Ovary (tissue), 7 donors: ENCODE measurements at regions not wholly inside any gene's neighbourhood (a gene's known extent, or its start where the extent isn't known, plus 50 kb on each side); places are given as distances from the start of the nearest gene placed in this dataset.

ENCODE experiments used
- DNase-seq, 5 donors: peaks; one replicate each; pipeline ENCODE4 v3.0.0-alpha.2; 2019 to 2020
- H3K27ac ChIP-seq, 2 donors: fragments of 200-600 bp; one replicate each; pipeline versions ENCODE4 v1.5.1 to v1.8.0; 2019 to 2022
- H3K27me3 ChIP-seq: fragments of 200-600 bp; one replicate; pipeline ENCODE4 v1.8.0; 2022
- H3K36me3 ChIP-seq: fragments of 200-600 bp; sonication (generic); one replicate; pipeline ENCODE4 v1.5.1; 2019
- H3K4me1 ChIP-seq: one replicate; pipeline ENCODE4 v1.8.1; 2013; ENCODE audit warnings: mild to moderate bottlenecking, moderate library complexity; ENCODE audit not compliant: insufficient read depth
- H3K4me3 ChIP-seq: fragments of 200-600 bp; sonication (generic); one replicate; pipeline ENCODE4 v1.5.1; 2017
- H3K9me3 ChIP-seq, 2 donors: fragments of 200-600 bp in 1 of 2; sonication (generic) in 1 of 2; one replicate each; pipeline versions ENCODE4 v1.5.1 to v1.8.1; 2013 to 2019; ENCODE audit warnings: mild to moderate bottlenecking in 1 of 2, moderate library complexity in 1 of 2
- CTCF ChIP-seq, 3 donors: fragments of 450-650 bp in 2 of 3; fragments of 200-600 bp in 1 of 3; IDR thresholded peaks; one replicate each; pipeline versions ENCODE4 v1.5.1 to v1.8.0; 2016 to 2022; ENCODE audit warnings: antibody characterized with exemption in 3 of 3, mild to moderate bottlenecking in 1 of 3
- EP300 ChIP-seq: sonication (generic); formaldehyde crosslinking; IDR thresholded peaks from one replicate; pipeline ENCODE4 v1.6.1; 2017; ENCODE audit warnings: antibody characterized with exemption
- POLR2A ChIP-seq: fragments of 450-650 bp; IDR thresholded peaks from one replicate; pipeline ENCODE4 v1.6.1; 2017; ENCODE audit warnings: antibody characterized with exemption, mild to moderate bottlenecking, moderate library complexity
- WGBS, 3 donors: extraction: QIAGEN DNeasy Blood & Tissue Kit in 1 of 3; methylation state at CpG; one replicate each; pipeline versions ENCODE4 v1.1.5 to v1.1.7; 2013 to 2017; 5-methylcytosine and 5-hydroxymethylcytosine counted together
- intact Hi-C, 4 donors: fragments of 100-400 bp; cut with DNase I; formaldehyde crosslinking; loops; one replicate each; pipeline versions ENCODE4 v1.11.0 to v1.15.1; 2022 to 2023
- donor health status: DM: no; HTN: no; CAD: no; lungs with moderate emphysema.
- donor health status: DM: no; HTN: no; CAD: no.
- donor health status: Bipolar disorder and iron deficiency.
- donor health status: DM: no; HTN: no; CAD: no.
- donor health status: DM: yes; HTN: yes; CAD: no.

GRCh38 chr14:56524971-56525677 lies 54.5 kb upstream of the TMEM260 start:
- intact Hi-C loops, result no loop called here
- no peak overlapping the region for H3K4me3 ChIP-seq
- 31 to 32% (median 31%) methylated on average over 3 of the region's 3 CpGs for WGBS, 3 donors
- H3K9me3 ChIP-seq, result no peaks in the 10 kb centered on the region
- no peaks in the 10 kb centered on the region for H3K4me1 ChIP-seq
- H3K36me3 ChIP-seq, result no peaks in the 10 kb centered on the region
- TF ChIP-seq EP300, result no peak
- TF ChIP-seq CTCF (IDR thresholded peaks at IDR 0.05), result no peak
- TF ChIP-seq POLR2A, result no peak
- DNase-seq, result no peak
- H3K27me3 ChIP-seq, result no peaks in the 10 kb centered on the region
- no peak overlapping the region for H3K27ac ChIP-seq

- no peaks in the 10 kb centered on the region for H3K4me1 ChIP-seq
- no peak for DNase-seq
- intact Hi-C loops, result no loop called here
- no peak overlapping the region for H3K4me3 ChIP-seq
- WGBS, 3 donors, result 13 to 21% (median 14%) methylated on average over 4 of the region's 4 CpGs
- no peaks in the 10 kb centered on the region for H3K27me3 ChIP-seq
- H3K9me3 ChIP-seq, result no peaks in the 10 kb centered on the region
- no peaks in the 10 kb centered on the region for H3K36me3 ChIP-seq
- H3K27ac ChIP-seq, result no peak overlapping the region
- TF ChIP-seq POLR2A (no peak), CTCF (IDR thresholded peaks at IDR 0.05) (no peak), EP300 (no peak)
Observed at GRCh38 chr14:56528927-56529326, 50.7 kb upstream of the TMEM260 start.
